ENCODE measurements at regions not wholly inside any gene's neighbourhood (a gene's known extent, or its start where the extent isn't known, plus 50 kb on each side); places are given as distances from the start of the nearest gene placed in this dataset.
A peak's percentile ranks its signal among the peaks of the same experiment; 100 is the strongest.

DNA sequence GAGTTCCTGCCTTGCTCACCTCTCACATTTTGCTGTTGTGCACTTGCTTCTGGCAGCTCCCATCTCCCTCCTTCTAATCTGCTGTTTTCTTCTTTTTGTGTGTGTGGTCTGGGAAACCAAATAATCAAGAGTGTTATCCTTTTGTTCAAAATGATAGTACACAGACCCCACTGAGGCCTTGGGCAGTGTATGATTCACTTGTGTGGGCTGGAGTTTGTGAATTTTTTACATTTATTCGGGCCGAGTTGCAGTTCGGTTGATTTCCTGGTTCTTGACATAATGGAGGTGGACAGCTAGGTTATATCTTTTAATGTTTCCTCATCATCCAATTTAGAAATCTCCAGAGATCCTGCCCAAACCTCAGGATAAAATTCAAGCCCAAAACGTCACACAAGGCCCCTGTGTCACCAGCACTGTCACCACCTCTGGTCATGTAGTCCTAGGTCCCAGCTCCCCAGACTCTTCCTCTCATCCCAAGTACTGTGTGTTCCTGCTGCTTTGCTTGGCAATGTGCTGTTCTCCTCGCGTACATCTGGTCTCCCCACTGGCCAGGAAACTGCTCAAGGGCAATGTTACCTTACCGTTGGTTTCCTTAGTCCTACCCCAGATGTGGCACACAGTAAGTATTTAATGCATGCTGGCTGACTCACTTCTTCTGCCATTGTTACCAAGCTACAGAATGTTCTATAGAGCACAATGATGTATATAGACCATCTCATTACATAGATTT, 55.7 kb upstream of the PHACTR2 start:
- Mint-ChIP-seq H3K27me3 (ENCODE audit: low read depth) (no peaks in the 10 kb centered on the region), H3K4me3 (ENCODE audit: unreplicated experiment) (no peak overlapping the region), H3K27ac (ENCODE audit: unreplicated experiment) (no peak overlapping the region), H3K9me3 (ENCODE audit: low read depth) (no peaks in the 10 kb centered on the region), H3K4me1 (ENCODE audit: low read depth) (peaks cover 28% of the 10 kb centered on the region), H3K36me3 (ENCODE audit: low read depth) (no peaks in the 10 kb centered on the region)
- TF ChIP-seq, protein P1, sequence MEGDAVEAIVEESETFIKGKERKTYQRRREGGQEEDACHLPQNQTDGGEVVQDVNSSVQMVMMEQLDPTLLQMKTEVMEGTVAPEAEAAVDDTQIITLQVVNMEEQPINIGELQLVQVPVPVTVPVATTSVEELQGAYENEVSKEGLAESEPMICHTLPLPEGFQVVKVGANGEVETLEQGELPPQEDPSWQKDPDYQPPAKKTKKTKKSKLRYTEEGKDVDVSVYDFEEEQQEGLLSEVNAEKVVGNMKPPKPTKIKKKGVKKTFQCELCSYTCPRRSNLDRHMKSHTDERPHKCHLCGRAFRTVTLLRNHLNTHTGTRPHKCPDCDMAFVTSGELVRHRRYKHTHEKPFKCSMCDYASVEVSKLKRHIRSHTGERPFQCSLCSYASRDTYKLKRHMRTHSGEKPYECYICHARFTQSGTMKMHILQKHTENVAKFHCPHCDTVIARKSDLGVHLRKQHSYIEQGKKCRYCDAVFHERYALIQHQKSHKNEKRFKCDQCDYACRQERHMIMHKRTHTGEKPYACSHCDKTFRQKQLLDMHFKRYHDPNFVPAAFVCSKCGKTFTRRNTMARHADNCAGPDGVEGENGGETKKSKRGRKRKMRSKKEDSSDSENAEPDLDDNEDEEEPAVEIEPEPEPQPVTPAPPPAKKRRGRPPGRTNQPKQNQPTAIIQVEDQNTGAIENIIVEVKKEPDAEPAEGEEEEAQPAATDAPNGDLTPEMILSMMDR (IDR thresholded peaks at IDR 0.05) = no peak
- no peak for DNase-seq (ENCODE audit: low spot score)

DNA sequence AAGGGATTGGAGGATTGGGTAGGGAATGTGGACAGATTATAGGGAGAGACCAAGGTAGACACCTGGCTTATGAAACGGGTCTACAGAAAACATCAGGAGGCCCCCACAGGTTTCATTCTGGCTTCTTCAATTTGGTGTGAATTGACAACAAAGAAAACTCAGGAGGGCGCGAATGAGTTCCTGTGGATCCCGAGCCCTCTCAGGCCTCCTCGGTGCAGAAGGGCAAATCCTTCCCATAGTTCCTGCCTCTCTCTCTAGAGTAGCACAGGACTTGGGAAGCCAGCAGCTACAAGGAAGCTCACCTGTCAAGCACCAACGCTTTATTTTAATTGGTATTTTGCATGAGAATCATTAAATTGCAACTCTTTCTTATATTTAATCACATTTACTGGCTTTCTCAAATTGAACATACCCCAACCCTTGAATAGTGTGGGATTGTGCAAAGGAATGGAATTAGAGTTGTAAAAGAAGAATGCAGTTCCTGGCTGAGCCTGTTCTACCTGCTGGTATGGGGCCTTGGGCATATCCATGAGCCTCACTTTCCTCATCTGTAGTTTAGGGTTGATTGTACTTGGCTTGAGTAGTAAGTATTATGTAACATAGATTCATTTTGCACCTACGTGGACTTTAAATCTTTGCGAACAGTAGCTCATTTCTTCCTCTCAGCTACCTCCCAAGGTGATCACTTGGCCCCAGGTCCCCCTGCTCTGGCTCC, 56.4 kb upstream of the PHACTR2 start:
- H3K27me3 Mint-ChIP-seq (ENCODE audit: low read depth) = no peaks in the 10 kb centered on the region

DNA sequence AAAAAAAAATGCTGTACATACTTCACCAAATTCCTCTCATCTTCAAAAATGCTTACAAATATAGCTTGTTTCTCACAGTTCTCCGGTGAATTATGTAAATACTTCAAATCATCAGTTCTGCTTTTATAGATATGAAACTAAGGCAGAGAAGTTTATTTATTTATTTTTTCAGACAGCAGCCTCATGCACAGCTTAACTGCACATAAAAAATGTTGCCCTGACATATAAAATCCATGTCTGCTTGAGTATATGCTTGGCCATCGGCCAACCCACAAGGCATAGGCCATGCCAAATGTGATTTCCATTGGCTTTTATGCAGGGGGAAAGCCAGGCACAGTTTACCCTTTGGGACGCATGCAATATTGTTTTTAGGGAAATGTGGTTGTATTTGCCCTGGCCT, 57.3 kb upstream of the PHACTR2 start:
- DNase-seq (ENCODE audit: low spot score) = no peak
- Mint-ChIP-seq H3K36me3 (ENCODE audit: low read depth) (no peaks in the 10 kb centered on the region), H3K27ac (ENCODE audit: unreplicated experiment) (no peak overlapping the region), H3K27me3 (ENCODE audit: low read depth) (no peaks in the 10 kb centered on the region), H3K4me1 (ENCODE audit: low read depth) (peaks cover 28% of the 10 kb centered on the region), H3K9me3 (ENCODE audit: low read depth) (no peaks in the 10 kb centered on the region), H3K4me3 (ENCODE audit: unreplicated experiment) (no peak overlapping the region)
- TF ChIP-seq, protein P1 (IDR thresholded peaks at IDR 0.05) = no peak

More for the DNA sequence above, 56.4 kb upstream of the PHACTR2 start:
- Mint-ChIP-seq H3K36me3 (ENCODE audit: low read depth) (no peaks in the 10 kb centered on the region), H3K27ac (ENCODE audit: unreplicated experiment) (no peak overlapping the region), H3K9me3 (ENCODE audit: low read depth) (no peaks in the 10 kb centered on the region), H3K4me3 (ENCODE audit: unreplicated experiment) (no peak overlapping the region), H3K4me1 (ENCODE audit: low read depth) (peaks cover 28% of the 10 kb centered on the region)
- no peak for DNase-seq (ENCODE audit: low spot score)
- TF ChIP-seq, protein P1 (IDR thresholded peaks at IDR 0.05) = no peak

DNA sequence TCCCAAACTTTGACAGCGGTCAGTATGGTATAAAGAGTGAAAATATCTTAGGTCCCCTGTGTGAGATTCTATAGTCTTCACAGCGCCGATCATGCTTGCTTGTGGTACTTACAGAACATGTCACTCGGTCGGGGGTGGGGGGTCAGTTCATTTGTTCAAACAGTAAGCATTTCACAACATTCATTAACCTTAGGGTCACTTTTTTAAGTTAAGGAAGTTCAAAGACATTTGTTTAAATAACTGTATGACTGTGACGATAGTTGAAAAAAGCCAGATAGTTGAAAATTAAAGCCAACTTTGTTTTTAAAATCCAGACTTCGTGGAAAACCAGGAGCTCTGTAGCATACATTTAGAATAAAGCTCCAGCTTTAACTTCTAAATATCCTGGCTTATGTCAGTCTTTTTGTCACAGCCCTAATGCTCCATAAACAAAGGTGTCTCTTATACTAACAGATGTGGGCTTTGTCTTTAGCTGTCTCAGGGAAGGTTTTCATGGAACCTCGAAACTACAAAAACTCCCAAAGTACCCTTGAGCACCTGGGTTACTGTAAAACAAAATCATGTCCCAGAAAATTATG, 57.9 kb upstream of the PHACTR2 start:
- Mint-ChIP-seq H3K27me3 (ENCODE audit: low read depth) (no peaks in the 10 kb centered on the region), H3K4me3 (ENCODE audit: unreplicated experiment) (no peak overlapping the region), H3K36me3 (ENCODE audit: low read depth) (no peaks in the 10 kb centered on the region), H3K4me1 (ENCODE audit: low read depth) (peaks cover 28% of the 10 kb centered on the region), H3K27ac (ENCODE audit: unreplicated experiment) (peak overlapping the region; percentile 17), H3K9me3 (ENCODE audit: low read depth) (no peaks in the 10 kb centered on the region)
- no peak for DNase-seq (ENCODE audit: low spot score)
- TF ChIP-seq, protein P1 (IDR thresholded peaks at IDR 0.05) = no peak

DNA sequence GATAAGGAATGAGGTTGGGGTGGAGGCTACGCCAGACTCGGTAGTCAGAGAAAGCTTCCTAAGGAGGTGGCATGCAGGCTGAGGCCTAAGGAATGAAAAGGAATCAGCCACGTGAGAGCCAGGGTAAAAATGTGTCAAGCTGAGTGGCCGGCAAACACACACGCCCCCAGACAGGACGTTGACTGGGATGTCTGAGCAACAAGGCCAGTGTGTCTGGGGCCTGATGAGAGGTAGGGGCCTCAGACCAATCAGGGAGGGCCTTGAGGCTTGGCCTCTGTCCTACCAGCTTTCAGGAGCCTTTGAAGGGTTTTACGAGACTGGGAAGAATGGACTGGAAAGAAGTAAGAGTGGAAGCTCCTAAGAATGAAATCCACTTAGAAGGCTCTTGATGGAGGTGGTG, 61.0 kb upstream of the PHACTR2 start:
- TF ChIP-seq, protein P1 (IDR thresholded peaks at IDR 0.05) = no peak
- Mint-ChIP-seq H3K4me3 (ENCODE audit: unreplicated experiment) (no peak overlapping the region), H3K36me3 (ENCODE audit: low read depth) (no peaks in the 10 kb centered on the region)

More for the DNA sequence above, 61.0 kb upstream of the PHACTR2 start:
- Mint-ChIP-seq H3K4me1 (ENCODE audit: low read depth) (peaks cover 28% of the 10 kb centered on the region), H3K9me3 (ENCODE audit: low read depth) (no peaks in the 10 kb centered on the region), H3K27ac (ENCODE audit: unreplicated experiment) (no peak overlapping the region), H3K27me3 (ENCODE audit: low read depth) (no peaks in the 10 kb centered on the region)
- no peak for DNase-seq (ENCODE audit: low spot score)
